HEK293 (cell line): ENCODE measurements at regions not wholly inside any gene's neighbourhood (a gene's known extent, or its start where the extent isn't known, plus 50 kb on each side); places are given as distances from the start of the nearest gene placed in this dataset.

Experiments
- CTCF ChIA-PET: fragments of 350-600 bp; formaldehyde crosslinking; extraction: SDS; loops from one replicate; lab custom pipeline; 2021; ENCODE audit warnings: antibody characterized with exemption; lab: Yijun Ruan, JAX
- POLR2A ChIA-PET: fragments of 300-600 bp; formaldehyde crosslinking; extraction: SDS; loops from one replicate; lab custom pipeline; 2020; ENCODE audit warnings: antibody characterized with exemption, inconsistent platforms; lab: Yijun Ruan, JAX
- H3K27ac ChIP-seq: fragments of 200-500 bp; sonication (Bioruptor generic); 2 replicates; pipeline ENCODE4 v1.5.1; 2014; ENCODE audit warnings: low read depth, low read length, control low read depth, inconsistent platforms; ENCODE audit errors: extremely low read depth
- H3K36me3 ChIP-seq, 2 experiments: fragments of 200-500 bp in 1 of 2; sonication (Bioruptor generic) in 1 of 2; 1 replicate in 1 of 2; 2 replicates in 1 of 2; pipeline ENCODE4 v1.5.1; 2014 to 2017; ENCODE audit warnings: inconsistent platforms in 2 of 2, low read length in 2 of 2; ENCODE audit not compliant: control insufficient read depth in 2 of 2, insufficient read depth in 1 of 2
- H3K4me1 ChIP-seq: fragments of 200-500 bp; sonication (Bioruptor generic); 2 replicates; pipeline ENCODE4 v1.5.1; 2014; ENCODE audit warnings: mild to moderate bottlenecking, low read length, inconsistent platforms; ENCODE audit not compliant: control insufficient read depth, insufficient read depth
- H3K4me3 ChIP-seq: 2 replicates; pipeline ENCODE4 v1.5.1; 2011; ENCODE audit warnings: low read depth, mild to moderate bottlenecking, control low read depth, low read length, moderate library complexity
- H3K9me3 ChIP-seq: fragments of 200-500 bp; sonication (Bioruptor generic); 2 replicates; pipeline ENCODE4 v1.5.1; 2014; ENCODE audit warnings: low read depth, low read length, inconsistent platforms; ENCODE audit not compliant: control insufficient read depth, insufficient read depth
- BCL11A ChIP-seq: fragments of 450-650 bp; formaldehyde crosslinking; IDR thresholded peaks from 2 replicates; pipeline ENCODE4 v1.5.1; 2016; ENCODE audit warnings: low read depth, missing biosample characterization, missing genetic modification characterization
- GLIS2 ChIP-seq: fragments of 450-650 bp; formaldehyde crosslinking; IDR thresholded peaks from 2 replicates; pipeline ENCODE4 v1.5.1; 2016; ENCODE audit warnings: missing biosample characterization, missing genetic modification characterization
- IKZF3 ChIP-seq: fragments of 450-650 bp; IDR thresholded peaks from 2 replicates; pipeline ENCODE4 v1.5.0; 2018; ENCODE audit warnings: missing biosample characterization, mild to moderate bottlenecking, missing genetic modification characterization, moderate library complexity
- KLF8 ChIP-seq: fragments of 450-650 bp; formaldehyde crosslinking; IDR thresholded peaks from 2 replicates; pipeline ENCODE4 v1.5.1; 2016; ENCODE audit warnings: missing biosample characterization, missing genetic modification characterization
- SCRT1 ChIP-seq: fragments of 450-650 bp; formaldehyde crosslinking; IDR thresholded peaks from 2 replicates; pipeline ENCODE4 v1.5.1; 2016; ENCODE audit warnings: missing biosample characterization, missing genetic modification characterization, borderline replicate concordance
- SP2 ChIP-seq: fragments of 450-650 bp; formaldehyde crosslinking; IDR thresholded peaks from 2 replicates; pipeline ENCODE4 v1.5.1; 2016; ENCODE audit warnings: missing biosample characterization, missing genetic modification characterization
- ZFP3 ChIP-seq: fragments of 450-650 bp; formaldehyde crosslinking; IDR thresholded peaks from 2 replicates; pipeline ENCODE4 v1.5.1; 2016; ENCODE audit warnings: low read depth, missing biosample characterization, missing genetic modification characterization
- ZNF112 ChIP-seq: fragments of 450-650 bp; formaldehyde crosslinking; IDR thresholded peaks from 2 replicates; pipeline ENCODE4 v1.5.0; 2017; ENCODE audit warnings: missing biosample characterization, missing genetic modification characterization
- ZNF341 ChIP-seq: fragments of 450-650 bp; formaldehyde crosslinking; IDR thresholded peaks from 2 replicates; pipeline ENCODE4; 2016; ENCODE audit warnings: low read depth, missing biosample characterization, missing genetic modification characterization
- ZNF48 ChIP-seq: fragments of 450-650 bp; formaldehyde crosslinking; IDR thresholded peaks from 2 replicates; pipeline ENCODE4 v1.5.1; 2016; ENCODE audit warnings: missing biosample characterization, missing genetic modification characterization
- ZNF76 ChIP-seq: fragments of 450-650 bp; formaldehyde crosslinking; IDR thresholded peaks from 2 replicates; pipeline ENCODE4; 2016; ENCODE audit warnings: low read depth, missing biosample characterization, missing genetic modification characterization, borderline replicate concordance
- TF ChIP-seq, protein P1 (sequence below): fragments of 450-650 bp; formaldehyde crosslinking; IDR thresholded peaks from 2 replicates; pipeline ENCODE4 v1.5.1; 2016; ENCODE audit warnings: missing biosample characterization, missing genetic modification characterization
- TF ChIP-seq, protein P2 (sequence below): fragments of 450-650 bp; formaldehyde crosslinking; IDR thresholded peaks from 2 replicates; pipeline ENCODE4 v1.5.1; 2016; ENCODE audit warnings: missing biosample characterization, missing genetic modification characterization
- TF ChIP-seq, protein P3 (sequence below): fragments of 450-650 bp; formaldehyde crosslinking; IDR thresholded peaks from 2 replicates; pipeline ENCODE4 v1.5.1; 2016; ENCODE audit warnings: missing biosample characterization, missing genetic modification characterization
- TF ChIP-seq, protein P4 (sequence below): fragments of 450-650 bp; formaldehyde crosslinking; IDR thresholded peaks from 2 replicates; pipeline ENCODE4 v1.5.1; 2016; ENCODE audit warnings: missing biosample characterization, missing genetic modification characterization

DNA sequence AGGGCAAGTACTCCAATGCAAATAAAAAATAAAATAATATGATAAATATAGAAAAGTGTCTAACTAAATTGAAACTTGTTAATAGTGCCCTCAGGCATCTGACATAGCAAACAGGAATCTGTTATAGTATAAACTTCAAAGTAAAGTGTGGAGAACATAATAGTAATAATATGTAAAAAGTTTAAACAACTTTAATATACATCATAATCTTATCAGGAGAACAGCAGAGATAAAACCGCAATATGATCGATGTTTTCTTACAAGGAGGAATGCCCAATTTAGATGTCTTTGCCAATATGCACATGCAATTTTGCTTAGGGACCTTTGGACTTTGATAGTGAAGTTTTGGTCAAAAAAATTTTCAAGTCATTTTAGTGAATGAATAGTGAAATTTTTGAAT, 514.8 kb upstream of the IMPG1 start (continued):
- TF ChIP-seq, protein P1, sequence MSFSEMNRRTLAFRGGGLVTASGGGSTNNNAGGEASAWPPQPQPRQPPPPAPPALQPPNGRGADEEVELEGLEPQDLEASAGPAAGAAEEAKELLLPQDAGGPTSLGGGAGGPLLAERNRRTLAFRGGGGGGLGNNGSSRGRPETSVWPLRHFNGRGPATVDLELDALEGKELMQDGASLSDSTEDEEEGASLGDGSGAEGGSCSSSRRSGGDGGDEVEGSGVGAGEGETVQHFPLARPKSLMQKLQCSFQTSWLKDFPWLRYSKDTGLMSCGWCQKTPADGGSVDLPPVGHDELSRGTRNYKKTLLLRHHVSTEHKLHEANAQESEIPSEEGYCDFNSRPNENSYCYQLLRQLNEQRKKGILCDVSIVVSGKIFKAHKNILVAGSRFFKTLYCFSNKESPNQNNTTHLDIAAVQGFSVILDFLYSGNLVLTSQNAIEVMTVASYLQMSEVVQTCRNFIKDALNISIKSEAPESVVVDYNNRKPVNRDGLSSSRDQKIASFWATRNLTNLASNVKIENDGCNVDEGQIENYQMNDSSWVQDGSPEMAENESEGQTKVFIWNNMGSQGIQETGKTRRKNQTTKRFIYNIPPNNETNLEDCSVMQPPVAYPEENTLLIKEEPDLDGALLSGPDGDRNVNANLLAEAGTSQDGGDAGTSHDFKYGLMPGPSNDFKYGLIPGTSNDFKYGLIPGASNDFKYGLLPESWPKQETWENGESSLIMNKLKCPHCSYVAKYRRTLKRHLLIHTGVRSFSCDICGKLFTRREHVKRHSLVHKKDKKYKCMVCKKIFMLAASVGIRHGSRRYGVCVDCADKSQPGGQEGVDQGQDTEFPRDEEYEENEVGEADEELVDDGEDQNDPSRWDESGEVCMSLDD (tag by site-specific recombination) = no peak
- no peak for TF ChIP-seq BCL11A (tag by site-specific recombination)
- TF ChIP-seq KLF8 (tag by site-specific recombination) = no peak
- TF ChIP-seq, protein P2, sequence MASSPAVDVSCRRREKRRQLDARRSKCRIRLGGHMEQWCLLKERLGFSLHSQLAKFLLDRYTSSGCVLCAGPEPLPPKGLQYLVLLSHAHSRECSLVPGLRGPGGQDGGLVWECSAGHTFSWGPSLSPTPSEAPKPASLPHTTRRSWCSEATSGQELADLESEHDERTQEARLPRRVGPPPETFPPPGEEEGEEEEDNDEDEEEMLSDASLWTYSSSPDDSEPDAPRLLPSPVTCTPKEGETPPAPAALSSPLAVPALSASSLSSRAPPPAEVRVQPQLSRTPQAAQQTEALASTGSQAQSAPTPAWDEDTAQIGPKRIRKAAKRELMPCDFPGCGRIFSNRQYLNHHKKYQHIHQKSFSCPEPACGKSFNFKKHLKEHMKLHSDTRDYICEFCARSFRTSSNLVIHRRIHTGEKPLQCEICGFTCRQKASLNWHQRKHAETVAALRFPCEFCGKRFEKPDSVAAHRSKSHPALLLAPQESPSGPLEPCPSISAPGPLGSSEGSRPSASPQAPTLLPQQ (tag by site-specific recombination) = no peak
- TF ChIP-seq SCRT1 (tag by site-specific recombination) = no peak

DNA sequence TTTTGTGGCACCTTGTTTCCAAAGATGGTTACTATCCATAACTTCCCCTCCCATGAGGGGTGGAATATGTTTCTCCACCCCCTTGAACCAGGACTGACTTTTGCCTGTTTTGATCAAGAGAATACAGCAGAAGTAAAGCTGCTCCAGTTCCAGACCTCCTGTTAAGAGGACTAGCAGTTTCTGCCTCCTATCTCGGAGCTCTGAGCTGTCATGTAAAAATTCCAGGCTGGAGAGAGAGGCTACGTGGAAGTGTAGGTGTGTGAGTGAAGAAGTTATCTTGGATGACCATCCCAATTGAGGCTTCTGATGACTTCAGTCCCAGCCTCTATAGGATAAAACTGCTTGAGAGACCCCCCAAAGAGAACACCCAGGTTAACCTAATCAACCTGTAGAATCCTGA, 511.7 kb upstream of the IMPG1 start:
- POLR2A ChIA-PET = no interaction called here
- Histone ChIP-seq H3K4me1 (no peaks in the 10 kb centered on the region), H3K36me3 (no peaks in the 10 kb centered on the region), H3K27ac (no peak overlapping the region), H3K9me3 (no peaks in the 10 kb centered on the region), H3K4me3 (no peak overlapping the region)
- TF ChIP-seq ZFP3 (tag by site-specific recombination) (no peak), SP2 (no peak), GLIS2 (tag by site-specific recombination) (no peak), IKZF3 (tag by site-specific recombination) (no peak), ZNF341 (no peak), ZNF48 (no peak), ZNF76 (no peak), ZNF112 (tag by site-specific recombination) (no peak)
- TF ChIP-seq, protein P1 (tag by site-specific recombination) = no peak
- TF ChIP-seq, protein P3, sequence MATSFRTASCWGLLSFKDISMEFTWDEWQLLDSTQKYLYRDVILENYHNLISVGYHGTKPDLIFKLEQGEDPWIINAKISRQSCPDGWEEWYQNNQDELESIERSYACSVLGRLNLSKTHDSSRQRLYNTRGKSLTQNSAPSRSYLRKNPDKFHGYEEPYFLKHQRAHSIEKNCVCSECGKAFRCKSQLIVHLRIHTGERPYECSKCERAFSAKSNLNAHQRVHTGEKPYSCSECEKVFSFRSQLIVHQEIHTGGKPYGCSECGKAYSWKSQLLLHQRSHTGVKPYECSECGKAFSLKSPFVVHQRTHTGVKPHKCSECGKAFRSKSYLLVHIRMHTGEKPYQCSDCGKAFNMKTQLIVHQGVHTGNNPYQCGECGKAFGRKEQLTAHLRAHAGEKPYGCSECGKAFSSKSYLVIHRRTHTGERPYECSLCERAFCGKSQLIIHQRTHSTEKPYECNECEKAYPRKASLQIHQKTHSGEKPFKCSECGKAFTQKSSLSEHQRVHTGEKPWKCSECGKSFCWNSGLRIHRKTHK (tag by site-specific recombination) = no peak
- TF ChIP-seq, protein P4, sequence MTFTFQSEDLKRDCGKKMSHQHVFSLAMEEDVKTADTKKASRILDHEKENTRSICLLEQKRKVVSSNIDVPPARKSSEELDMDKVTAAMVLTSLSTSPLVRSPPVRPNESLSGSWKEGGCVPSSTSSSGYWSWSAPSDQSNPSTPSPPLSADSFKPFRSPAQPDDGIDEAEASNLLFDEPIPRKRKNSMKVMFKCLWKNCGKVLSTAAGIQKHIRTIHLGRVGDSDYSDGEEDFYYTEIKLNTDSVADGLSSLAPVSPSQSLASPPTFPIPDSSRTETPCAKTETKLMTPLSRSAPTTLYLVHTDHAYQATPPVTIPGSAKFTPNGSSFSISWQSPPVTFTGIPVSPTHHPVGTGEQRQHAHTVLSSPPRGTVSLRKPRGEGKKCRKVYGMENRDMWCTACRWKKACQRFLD (tag by site-specific recombination) = no peak
- CTCF ChIA-PET = no interaction called here
